Right cardiac atrium (tissue), 5 donors: ENCODE measurements at regions not wholly inside any gene's neighbourhood (a gene's known extent, or its start where the extent isn't known, plus 50 kb on each side); places are given as distances from the start of the nearest gene placed in this dataset.

Experiments
- ATAC-seq, 2 donors: fragments of 200-7000 bp; cut with Tn5 transposase; one replicate each; pipeline versions ENCODE4 v1.8.0 to v1.9.1; 2020; ENCODE audit warnings: moderate library complexity in 2 of 2, mild to moderate bottlenecking in 1 of 2
- DNase-seq, 3 donors: peaks; one replicate each; pipeline ENCODE4 v3.0.0-alpha.2; 2020
- H3K27ac ChIP-seq: one replicate; pipeline ENCODE4 v1.5.1; 2013; ENCODE audit warnings: mild to moderate bottlenecking, low read length, control low read depth, moderate library complexity
- H3K27me3 ChIP-seq: one replicate; pipeline ENCODE4 v1.6.1; 2013; ENCODE audit not compliant: control insufficient read depth, insufficient read depth
- H3K4me1 ChIP-seq: one replicate; pipeline ENCODE4 v1.6.1; 2013; ENCODE audit warnings: low read length; ENCODE audit not compliant: control insufficient read depth, insufficient read depth
- H3K4me3 ChIP-seq: one replicate; pipeline ENCODE4 v1.5.1; 2013; ENCODE audit warnings: low read length, control low read depth
- H3K9me3 ChIP-seq: one replicate; pipeline ENCODE4 v1.6.1; 2013; ENCODE audit warnings: low read length; ENCODE audit not compliant: control insufficient read depth
- WGBS: extraction: QIAGEN DNeasy Blood & Tissue Kit; methylation state at CpG from one replicate; pipeline ENCODE4 v1.1.7; 2013; 5-methylcytosine and 5-hydroxymethylcytosine counted together
- intact Hi-C, 4 donors: fragments of 100-400 bp; cut with DNase I; formaldehyde crosslinking; loops; one replicate each; pipeline versions ENCODE4 v1.11.0 to v1.14.0; 2022 to 2023
- donor health status: healthy with polysubstance abuse.
- donor health status: DM: no; HTN: yes; CAD: no.
- donor health status: DM: no; HTN: no; CAD: no.
- donor health status: DM: no; HTN: yes; CAD: no; lungs with severe emphysema.
- donor health status: DM: yes; HTN: yes; CAD: no.

DNA sequence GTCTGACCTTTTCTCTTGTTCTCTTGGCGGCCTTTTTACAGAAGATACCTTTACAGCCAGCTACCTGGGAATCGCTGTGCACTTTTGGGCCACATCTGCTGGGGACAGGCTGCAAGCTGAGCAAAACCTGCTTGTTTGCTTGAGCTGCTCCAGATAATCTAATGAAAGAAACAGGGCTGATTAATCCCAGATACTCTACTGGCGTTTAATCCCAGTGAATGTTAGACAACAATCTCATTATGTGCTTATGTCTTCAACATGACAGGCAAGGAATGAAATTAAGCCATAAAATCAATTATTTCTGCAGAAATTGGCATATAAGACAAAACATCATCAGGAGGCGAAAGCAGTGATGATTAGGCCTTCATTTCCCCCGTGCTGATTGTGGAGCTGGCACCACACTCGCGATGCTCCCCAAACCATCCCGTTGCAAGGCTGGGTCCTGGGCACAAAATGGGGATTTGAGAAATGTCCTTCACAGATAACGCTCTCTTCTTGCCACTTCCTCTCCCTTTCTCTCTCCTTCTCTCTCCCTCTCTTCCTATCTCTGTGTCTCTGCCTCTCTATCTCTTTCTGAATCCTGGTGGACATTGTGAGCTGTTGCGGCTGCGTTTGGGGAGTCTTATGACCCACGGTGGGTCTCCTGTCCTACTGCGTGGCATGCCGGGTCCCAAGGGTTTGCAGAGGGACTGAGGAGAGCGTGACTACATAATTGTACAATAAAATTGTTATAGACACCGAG lies 1053.8 kb downstream of the TBC1D22A start:
- intact Hi-C loops: no loop called here
- Histone ChIP-seq H3K27ac (no peak overlapping the region), H3K4me1 (no peaks in the 10 kb centered on the region), H3K27me3 (no peaks in the 10 kb centered on the region), H3K9me3 (no peaks in the 10 kb centered on the region), H3K4me3 (no peak overlapping the region)
- ATAC-seq: no peak
- DNase-seq: no peak
- 76% methylated on average over 16 of the region's 16 CpGs for WGBS

DNA sequence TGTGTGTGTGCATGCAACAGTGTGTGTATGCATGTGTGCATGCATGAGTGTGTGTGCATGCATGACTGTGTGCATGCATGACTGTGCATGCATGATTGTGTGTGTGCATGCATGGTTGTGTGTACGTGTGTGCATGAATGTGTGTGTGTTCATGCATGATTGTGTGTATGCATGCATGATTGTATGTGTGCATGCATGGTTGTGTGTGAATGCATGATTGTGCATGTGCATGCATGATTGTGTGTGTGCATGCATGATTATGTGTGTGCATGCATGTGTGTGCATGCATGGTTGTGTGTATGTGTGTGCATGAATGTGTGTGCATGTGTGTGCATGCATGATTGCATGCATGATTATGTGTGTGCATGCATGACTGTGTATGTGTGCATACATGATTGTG lies 1052.0 kb downstream of the TBC1D22A start:
- Histone ChIP-seq H3K27me3 (no peaks in the 10 kb centered on the region), H3K4me1 (no peaks in the 10 kb centered on the region), H3K27ac (no peak overlapping the region), H3K4me3 (no peak overlapping the region), H3K9me3 (no peaks in the 10 kb centered on the region)
- DNase-seq (no peak), ATAC-seq (no peak)
- WGBS: 91% methylated on average over 1 of the region's 1 CpG
- intact Hi-C loops: no loop called here

DNA sequence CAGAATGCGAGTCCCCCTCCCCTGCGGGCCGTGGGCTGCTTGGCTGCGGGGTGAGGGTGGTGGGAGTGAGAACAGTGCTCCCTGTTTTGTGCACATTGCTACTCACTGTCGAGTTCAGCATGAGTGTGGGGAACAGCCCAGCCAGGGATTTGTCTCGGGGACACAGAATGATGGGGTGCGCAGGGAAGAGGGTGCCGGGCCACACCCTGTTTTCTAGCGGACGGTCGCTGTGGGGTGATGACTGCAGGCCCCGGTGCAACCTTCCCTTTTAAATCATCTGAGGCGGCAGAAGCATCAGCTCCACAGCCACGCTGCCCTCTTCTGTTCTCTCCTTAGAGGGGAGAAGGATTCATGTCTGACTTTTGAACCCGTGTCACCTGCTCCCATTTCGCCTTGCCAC lies 1051.2 kb downstream of the TBC1D22A start:
- H3K27me3 ChIP-seq: no peaks in the 10 kb centered on the region
- no peak overlapping the region for H3K4me3 ChIP-seq
- H3K27ac ChIP-seq: no peak overlapping the region
- WGBS: 84% methylated on average over 16 of the region's 16 CpGs
- DNase-seq (no peak), ATAC-seq (no peak)
- H3K4me1 ChIP-seq: no peaks in the 10 kb centered on the region
- intact Hi-C loops: no loop called here
- H3K9me3 ChIP-seq: no peaks in the 10 kb centered on the region

DNA sequence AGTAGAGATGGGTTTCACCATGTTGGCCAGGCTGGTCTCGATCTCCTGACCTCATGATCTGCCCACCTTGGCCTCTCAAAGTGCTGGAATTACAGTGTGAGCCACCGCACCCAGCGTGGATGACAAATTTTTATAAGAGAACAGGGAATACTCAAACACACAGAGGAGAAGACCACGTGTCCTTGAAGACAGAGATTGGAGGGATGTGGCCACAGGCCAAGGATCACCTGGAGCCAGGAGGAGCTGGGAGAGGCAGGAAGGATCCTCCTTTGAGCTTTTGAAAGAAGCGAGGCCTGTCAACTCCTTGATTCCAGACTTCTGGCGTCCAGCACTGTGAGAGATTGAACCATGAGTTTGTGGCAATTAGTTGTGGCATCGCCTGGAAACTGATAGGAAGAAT lies 1049.5 kb downstream of the TBC1D22A start:
- WGBS: 75% methylated on average over 7 of the region's 7 CpGs
- H3K4me3 ChIP-seq: no peak overlapping the region
- ATAC-seq (no peak), DNase-seq (no peak)
- H3K27ac ChIP-seq: no peak overlapping the region
- H3K4me1 ChIP-seq: no peaks in the 10 kb centered on the region
- intact Hi-C loops: no loop called here
- no peaks in the 10 kb centered on the region for H3K27me3 ChIP-seq
- no peaks in the 10 kb centered on the region for H3K9me3 ChIP-seq

DNA sequence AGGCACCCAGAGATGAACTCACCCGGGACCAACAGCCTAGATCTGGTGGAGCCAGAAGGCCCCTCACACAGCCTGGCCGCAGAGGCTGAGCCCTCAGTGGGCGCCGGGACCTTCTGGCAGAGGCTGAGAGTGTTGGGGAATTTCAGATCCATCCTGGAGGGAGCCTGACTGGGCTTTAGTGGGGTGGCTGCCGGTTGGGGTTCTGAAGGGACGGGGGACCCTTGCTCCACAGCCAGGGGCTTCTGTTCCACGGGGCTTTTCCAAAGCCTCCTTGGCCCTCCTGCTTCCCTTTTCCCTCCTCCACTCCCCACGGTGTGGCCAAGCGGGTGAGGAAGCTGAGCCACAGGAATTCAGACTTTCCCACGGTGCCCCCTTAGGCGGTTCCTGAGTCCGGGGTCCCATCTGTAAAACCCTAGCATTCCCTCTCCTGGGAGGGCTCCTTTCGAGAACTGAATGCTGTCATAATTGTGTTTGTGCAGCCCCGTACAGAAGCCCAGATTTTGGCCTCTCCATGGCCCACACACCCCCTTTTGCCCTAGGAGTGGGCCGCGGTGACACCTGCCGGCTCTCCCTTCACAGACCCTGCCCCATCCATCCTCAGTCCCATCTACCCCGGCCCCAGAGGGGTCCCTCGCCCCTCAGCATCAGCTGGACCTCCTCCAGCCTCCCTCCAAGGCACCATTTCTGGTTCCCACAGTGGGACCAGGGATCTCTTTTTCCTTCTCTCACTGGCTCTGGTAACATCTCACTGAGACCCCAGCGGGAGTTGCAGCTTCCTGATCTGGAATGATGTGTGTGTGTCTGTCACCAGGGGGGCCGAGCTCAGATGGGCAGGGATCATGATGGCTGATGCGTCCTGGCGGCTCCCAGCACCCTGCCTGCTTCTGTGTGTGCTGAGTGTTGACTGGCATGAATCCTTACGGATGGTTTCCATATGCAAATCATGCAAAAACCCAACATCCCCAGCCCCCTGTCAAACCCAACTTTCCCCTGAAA lies 1048.4 kb downstream of the TBC1D22A start:
- 62% methylated on average over 24 of the region's 24 CpGs for WGBS
- no peaks in the 10 kb centered on the region for H3K27me3 ChIP-seq
- no peaks in the 10 kb centered on the region for H3K4me1 ChIP-seq
- ATAC-seq (no peak), DNase-seq (no peak)
- no peak overlapping the region for H3K4me3 ChIP-seq
- no peaks in the 10 kb centered on the region for H3K9me3 ChIP-seq
- no peak overlapping the region for H3K27ac ChIP-seq
- intact Hi-C loops: no loop called here

DNA sequence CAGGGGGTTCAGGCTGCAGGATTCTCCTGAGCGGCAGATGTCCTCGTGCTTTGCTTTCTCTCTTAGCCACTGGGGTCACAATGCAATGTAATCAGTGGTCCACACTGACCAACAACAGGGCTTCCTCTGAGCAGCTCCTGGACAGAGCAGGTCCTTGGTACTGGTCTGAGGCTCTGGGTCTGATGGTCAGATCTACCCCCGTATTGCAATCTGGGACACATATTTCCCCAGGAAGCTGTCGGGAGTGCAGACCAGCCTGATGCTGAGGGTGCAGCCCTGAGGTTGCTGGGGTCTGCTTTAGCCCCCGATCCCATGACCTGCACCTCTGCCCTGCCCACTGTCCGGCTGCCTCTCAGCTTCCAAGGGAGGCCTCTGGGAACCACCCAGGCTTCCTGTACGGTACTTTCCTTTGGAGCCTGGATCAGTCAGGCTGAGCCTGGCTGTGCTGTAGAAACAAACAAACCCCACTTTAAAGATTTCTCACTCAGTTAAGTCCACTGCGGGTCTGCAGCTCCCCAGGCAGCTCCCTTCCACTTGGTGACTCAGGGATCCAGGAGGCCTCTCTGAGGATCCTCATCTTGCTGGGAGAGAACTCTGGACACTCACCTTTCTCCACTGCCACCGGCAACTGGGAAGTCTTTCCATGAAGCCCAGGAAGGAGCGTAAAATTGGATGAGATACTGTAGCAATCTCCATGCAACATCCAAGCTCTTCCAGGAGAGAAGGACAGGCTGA lies 1046.6 kb downstream of the TBC1D22A start:
- Histone ChIP-seq H3K27me3 (no peaks in the 10 kb centered on the region), H3K4me3 (no peak overlapping the region), H3K4me1 (no peaks in the 10 kb centered on the region), H3K27ac (no peak overlapping the region), H3K9me3 (no peaks in the 10 kb centered on the region)
- intact Hi-C loops: no loop called here
- ATAC-seq (no peak), DNase-seq (no peak)
- 85% methylated on average over 10 of the region's 10 CpGs for WGBS

DNA sequence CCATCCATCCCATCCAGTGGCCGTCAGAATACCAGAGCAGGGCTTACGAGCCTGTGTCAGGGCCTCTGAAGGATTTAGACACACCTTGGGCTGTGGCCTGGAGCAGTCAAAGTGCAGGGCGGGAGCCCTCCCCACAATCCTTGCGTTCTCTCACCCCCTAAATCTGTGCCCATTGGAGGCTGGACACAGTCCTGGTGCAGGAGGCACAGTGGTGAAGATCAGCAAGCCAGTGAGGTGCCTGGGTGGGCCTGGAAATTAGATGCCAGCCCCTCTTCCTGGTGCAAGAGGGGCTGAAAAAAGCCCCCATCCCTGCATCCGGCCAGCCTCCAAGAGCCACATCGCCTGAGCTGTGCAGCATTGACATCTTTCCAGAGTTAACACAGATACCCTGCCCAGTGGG lies 1045.8 kb downstream of the TBC1D22A start:
- Histone ChIP-seq H3K4me1 (no peaks in the 10 kb centered on the region), H3K4me3 (no peak overlapping the region), H3K27ac (no peak overlapping the region), H3K27me3 (no peaks in the 10 kb centered on the region), H3K9me3 (no peaks in the 10 kb centered on the region)
- WGBS: 49% methylated on average over 6 of the region's 6 CpGs
- ATAC-seq: no peak
- DNase-seq: no peak
- intact Hi-C loops: no loop called here

DNA sequence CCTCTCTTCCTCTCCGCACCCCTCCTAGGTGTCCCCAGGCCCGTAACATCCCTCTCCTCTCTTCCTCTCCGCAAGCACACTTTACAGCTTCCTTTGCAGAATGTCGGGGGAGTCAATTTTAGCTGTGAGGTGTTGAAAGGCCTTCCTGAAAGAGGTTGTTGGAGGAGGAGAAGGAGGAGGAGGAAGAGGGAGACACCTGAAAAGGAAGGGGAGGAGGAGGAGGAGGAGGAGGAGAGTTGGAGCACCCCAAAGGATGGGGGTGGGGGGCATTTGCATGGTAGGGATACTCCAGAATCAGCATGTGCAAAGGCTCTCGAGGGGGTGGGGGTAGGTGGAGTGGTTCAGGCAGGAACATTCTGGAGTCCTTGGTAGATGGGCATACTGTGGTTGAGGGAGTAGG lies 1045.1 kb downstream of the TBC1D22A start:
- no peaks in the 10 kb centered on the region for H3K9me3 ChIP-seq
- WGBS: 47% methylated on average over 5 of the region's 5 CpGs
- H3K4me1 ChIP-seq: no peaks in the 10 kb centered on the region

DNA sequence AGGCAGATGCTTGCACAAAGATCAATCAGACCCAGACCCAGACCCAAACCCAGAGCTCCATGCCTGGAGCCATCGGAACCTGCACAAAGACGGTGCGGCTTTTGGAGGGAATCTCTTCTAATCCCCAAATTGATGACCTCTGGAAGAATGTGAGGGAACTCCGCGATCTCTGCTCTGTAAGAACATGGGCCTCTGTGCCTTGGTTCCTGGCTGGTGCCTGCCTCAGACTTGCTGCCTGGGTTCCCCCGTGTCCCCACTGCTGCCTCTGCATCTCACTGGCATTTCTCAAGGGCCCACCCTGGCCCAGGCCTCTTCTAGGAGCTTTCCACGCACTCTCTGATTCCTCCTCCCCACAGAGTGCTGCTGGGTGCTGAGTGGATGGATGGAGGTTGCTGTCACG lies 1044.4 kb downstream of the TBC1D22A start:
- DNase-seq: no peak
- WGBS: 84% methylated on average over 8 of the region's 8 CpGs
- H3K4me1 ChIP-seq: no peaks in the 10 kb centered on the region
- no peak for ATAC-seq
- no peaks in the 10 kb centered on the region for H3K27me3 ChIP-seq
- no peaks in the 10 kb centered on the region for H3K9me3 ChIP-seq
- H3K4me3 ChIP-seq: no peak overlapping the region
- no peak overlapping the region for H3K27ac ChIP-seq
- intact Hi-C loops: no loop called here

More for the DNA sequence above, 1045.1 kb downstream of the TBC1D22A start:
- Histone ChIP-seq H3K4me3 (no peak overlapping the region), H3K27ac (no peak overlapping the region), H3K27me3 (no peaks in the 10 kb centered on the region)
- DNase-seq (no peak), ATAC-seq (no peak)
- intact Hi-C loops: no loop called here

DNA sequence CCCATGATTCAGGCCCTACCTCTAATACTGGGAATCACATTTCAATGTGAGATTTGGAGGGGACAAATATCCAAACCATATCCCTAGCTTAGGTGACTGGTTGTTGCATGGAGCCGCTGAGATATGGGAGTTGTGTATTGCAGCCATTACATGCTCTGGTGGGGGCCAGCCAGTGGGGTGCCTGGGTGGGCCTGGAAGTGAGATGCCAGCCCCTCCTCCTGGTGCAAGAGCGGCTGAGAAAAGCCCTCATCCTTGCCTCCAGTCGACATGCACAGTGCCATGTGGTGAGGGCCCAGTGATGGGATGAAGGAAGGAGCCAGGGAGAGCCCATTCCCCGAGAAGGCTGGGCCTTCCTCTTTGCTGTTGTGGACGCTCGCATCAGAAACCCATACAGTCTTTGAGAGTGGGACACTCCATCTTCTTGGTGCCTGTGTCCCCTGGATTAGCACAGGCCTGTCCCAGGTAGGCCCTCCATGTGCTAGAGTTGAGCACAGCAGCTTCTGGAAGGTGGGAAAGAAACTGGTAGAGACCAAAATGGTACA lies 1043.0 kb downstream of the TBC1D22A start:
- intact Hi-C loops: no loop called here
- DNase-seq (no peak), ATAC-seq (no peak)
- Histone ChIP-seq H3K9me3 (no peaks in the 10 kb centered on the region), H3K4me3 (no peak overlapping the region), H3K27me3 (no peaks in the 10 kb centered on the region), H3K27ac (no peak overlapping the region), H3K4me1 (no peaks in the 10 kb centered on the region)
- 87% methylated on average over 6 of the region's 6 CpGs for WGBS
